Pancreas (tissue), 10 donors: ENCODE measurements at regions not wholly inside any gene's neighbourhood (a gene's known extent, or its start where the extent isn't known, plus 50 kb on each side); places are given as distances from the start of the nearest gene placed in this dataset.

Source experiments
- ATAC-seq, 4 donors: fragments of 200-7000 bp; cut with Tn5 transposase; one replicate each; pipeline versions ENCODE4 v1.8.0 to v1.9.1; 2020; ENCODE audit warnings: mild to moderate bottlenecking in 4 of 4, moderate library complexity in 4 of 4
- DNase-seq, 6 donors: peaks; one replicate each; pipeline ENCODE4 v3.0.0-alpha.2; 2020
- FAIRE-seq: peaks from 2 replicates; lab custom pipeline; 2012; peaks lifted over from hg19 to GRCh38; lab: Jason Lieb, UNC
- H3K27ac ChIP-seq, 4 donors: fragments of 200-600 bp; sonication (generic); 1 replicate in 3 of 4; 2 replicates in 1 of 4; pipeline versions ENCODE4 v1.5.0 to v1.8.0; 2020
- H3K27me3 ChIP-seq, 4 donors: fragments of 200-600 bp; one replicate each; pipeline ENCODE4 v1.8.0; 2021
- H3K36me3 ChIP-seq, 3 donors: fragments of 200-600 bp; sonication (generic) in 1 of 3; one replicate each; pipeline versions ENCODE4 v1.5.0 to v1.8.0; 2020 to 2021
- H3K4me1 ChIP-seq, 3 donors: fragments of 200-600 bp; one replicate each; pipeline ENCODE4 v1.8.0; 2021
- H3K4me3 ChIP-seq, 4 donors: fragments of 200-600 bp; sonication (generic) in 2 of 4; one replicate each; pipeline versions ENCODE4 v1.5.0 to v1.8.0; 2020 to 2021
- H3K9me3 ChIP-seq, 4 donors: fragments of 200-600 bp; one replicate each; pipeline ENCODE4 v1.8.0; 2021
- CTCF ChIP-seq, 4 donors: fragments of 200-600 bp; sonication (generic) in 3 of 4; IDR thresholded peaks; one replicate each; pipeline versions ENCODE4 v1.5.0 to v1.8.0; 2021; ENCODE audit warnings: antibody characterized with exemption in 4 of 4
- WGBS, 2 donors: extraction: QIAGEN DNeasy Blood & Tissue Kit; methylation state at CpG; one replicate each; pipeline ENCODE4 v1.1.7; 2013; 5-methylcytosine and 5-hydroxymethylcytosine counted together
- intact Hi-C, 3 donors: fragments of 100-400 bp; cut with DNase I; formaldehyde crosslinking; loops; one replicate each; pipeline versions ENCODE4 v1.11.1 to v1.14.2; 2022
- donor health status: healthy with polysubstance abuse.
- donor health status: DM: no; HTN: no; CAD: no; lungs with moderate emphysema.
- donor health status: DM: no; HTN: no; CAD: no.
- donor health status: control.
- donor health status: control.
- donor health status: Bipolar disorder and iron deficiency.
- donor health status: DM: yes; HTN: yes; CAD: no.
- donor health status: DM: no; HTN: no; CAD: no.
- donor health status: DM: no; HTN: no; CAD: no.
- donor health status: DM: yes; HTN: yes; CAD: no.

- WGBS, 2 donors = 67 to 71% methylated on average over 6 of the region's 6 CpGs
- Histone ChIP-seq H3K4me1 (no peaks in the 10 kb centered on the region), H3K36me3 (no peaks in the 10 kb centered on the region), H3K27me3 (no peaks in the 10 kb centered on the region), H3K4me3 (no peak overlapping the region), H3K9me3 (no peaks in the 10 kb centered on the region), H3K27ac (no peak overlapping the region)
- DNase-seq = no peak
- ATAC-seq = no peak
- intact Hi-C loops = no loop called here
- TF ChIP-seq CTCF (IDR thresholded peaks at IDR 0.05) = no peak
- FAIRE-seq = no peak
Observed at GRCh38 chr7:22055226-22055625, 109.5 kb upstream of the CDCA7L start.

GRCh38 chr7:22052674-22053365, 107.1 kb upstream of the CDCA7L start:
- no peak overlapping the region for H3K27ac ChIP-seq
- FAIRE-seq = no peak
- intact Hi-C loops = no loop called here
- H3K4me1 ChIP-seq = no peaks in the 10 kb centered on the region
- 75 to 85% methylated on average over 9 of the region's 9 CpGs for WGBS, 2 donors
- no peaks in the 10 kb centered on the region for H3K9me3 ChIP-seq
- no peak for TF ChIP-seq CTCF (IDR thresholded peaks at IDR 0.05)
- no peak for DNase-seq
- no peaks in the 10 kb centered on the region for H3K27me3 ChIP-seq
- ATAC-seq = no peak
- no peak overlapping the region for H3K4me3 ChIP-seq
- no peaks in the 10 kb centered on the region for H3K36me3 ChIP-seq

GRCh38 chr7:22051886-22052673, 106.4 kb upstream of the CDCA7L start:
- DNase-seq (no peak), ATAC-seq (no peak), FAIRE-seq (no peak)
- TF ChIP-seq CTCF (IDR thresholded peaks at IDR 0.05) = no peak
- H3K4me3 ChIP-seq = no peak overlapping the region
- H3K27me3 ChIP-seq = no peaks in the 10 kb centered on the region
- WGBS, 2 donors = 51 to 60% methylated on average over 14 of the region's 14 CpGs
- no peaks in the 10 kb centered on the region for H3K9me3 ChIP-seq
- no peaks in the 10 kb centered on the region for H3K4me1 ChIP-seq
- H3K27ac ChIP-seq = no peak overlapping the region
- intact Hi-C loops = no loop called here
- H3K36me3 ChIP-seq = no peaks in the 10 kb centered on the region

- Histone ChIP-seq H3K27me3 (no peaks in the 10 kb centered on the region), H3K9me3 (no peaks in the 10 kb centered on the region), H3K27ac (no peak overlapping the region), H3K4me3 (no peak overlapping the region), H3K36me3 (no peaks in the 10 kb centered on the region), H3K4me1 (no peaks in the 10 kb centered on the region)
- no peak for TF ChIP-seq CTCF (IDR thresholded peaks at IDR 0.05)
- WGBS, 2 donors = 87% methylated on average over 17 of the region's 17 CpGs
- no peak for DNase-seq
- intact Hi-C loops = no loop called here
- no peak for ATAC-seq
- FAIRE-seq = no peak
Observed at GRCh38 chr7:22049766-22050500, 104.2 kb upstream of the CDCA7L start.
